MM.1S (cell line): ENCODE measurements at regions not wholly inside any gene's neighbourhood (a gene's known extent, or its start where the extent isn't known, plus 50 kb on each side); places are given as distances from the start of the nearest gene placed in this dataset.

Experiments used
- DNase-seq: peaks from one replicate; pipeline ENCODE4 v3.0.0-alpha.2; 2015
- H2AFZ ChIP-seq: fragments of 300-600 bp; sonication (generic); 2 replicates; pipeline ENCODE4 v1.6.0; 2016; ENCODE audit warnings: antibody characterized with exemption, low read length
- H3F3A ChIP-seq: fragments of 300-600 bp; sonication (generic); 2 replicates; pipeline ENCODE4 v1.6.1; 2016; ENCODE audit warnings: mild to moderate bottlenecking, antibody characterized with exemption, low read length, moderate library complexity, mixed read lengths; ENCODE audit not compliant: insufficient read depth
- H3K27ac ChIP-seq: fragments of 300-600 bp; sonication (generic); 2 replicates; pipeline ENCODE4 v1.5.1; 2016; ENCODE audit warnings: mild to moderate bottlenecking, low read length
- H3K27me3 ChIP-seq: fragments of 300-600 bp; sonication (generic); replicated peaks from 2 replicates; pipeline ENCODE4 v1.6.0; 2016; ENCODE audit warnings: low read length; ENCODE audit not compliant: insufficient read depth
- H3K36me3 ChIP-seq: fragments of 300-600 bp; sonication (generic); replicated peaks from 2 replicates; pipeline ENCODE4 v1.6.1; 2016; ENCODE audit warnings: mild to moderate bottlenecking, low read length, mixed read lengths; ENCODE audit not compliant: insufficient read depth
- H3K4me1 ChIP-seq: fragments of 300-600 bp; sonication (generic); 2 replicates; pipeline ENCODE4 v1.6.1; 2016; ENCODE audit warnings: low read length, mixed read lengths
- H3K4me2 ChIP-seq: fragments of 300-600 bp; sonication (generic); 2 replicates; pipeline ENCODE4 v1.6.0; 2016; ENCODE audit warnings: low read depth, low read length
- H3K4me3 ChIP-seq: fragments of 300-600 bp; sonication (generic); 2 replicates; pipeline ENCODE4 v1.5.1; 2016; ENCODE audit warnings: low read length, mixed read lengths
- H3K79me2 ChIP-seq: fragments of 300-600 bp; sonication (generic); 2 replicates; pipeline ENCODE4 v1.6.1; 2016; ENCODE audit warnings: mixed run types, low read length, mixed read lengths
- H3K9ac ChIP-seq: fragments of 300-600 bp; sonication (generic); 2 replicates; pipeline ENCODE4 v1.6.1; 2016; ENCODE audit warnings: low read length, mixed read lengths
- H3K9me2 ChIP-seq: fragments of 300-600 bp; sonication (generic); replicated peaks from 2 replicates; pipeline ENCODE4 v1.6.1; 2016; ENCODE audit warnings: mild to moderate bottlenecking, low read length, mixed read lengths; ENCODE audit not compliant: insufficient read depth
- H3K9me3 ChIP-seq: fragments of 300-600 bp; sonication (generic); replicated peaks from 2 replicates; pipeline ENCODE4 v1.6.1; 2016; ENCODE audit warnings: mild to moderate bottlenecking, low read length, mixed read lengths; ENCODE audit not compliant: insufficient read depth
- H4K20me1 ChIP-seq: fragments of 300-600 bp; sonication (generic); 2 replicates; pipeline ENCODE4 v1.6.1; 2016; ENCODE audit warnings: mild to moderate bottlenecking, low read length, moderate library complexity, mixed read lengths; ENCODE audit not compliant: insufficient read depth
- CTCF ChIP-seq: fragments of 300-600 bp; sonication (generic); IDR thresholded peaks from 2 replicates; pipeline ENCODE4 v1.5.1; 2016; ENCODE audit warnings: antibody characterized with exemption, low read length, mixed read lengths
- EZH2 ChIP-seq: fragments of 300-600 bp; sonication (generic); optimal IDR thresholded peaks from 2 replicates; pipeline ENCODE3; 2017; ENCODE audit warnings: low read depth, mild to moderate bottlenecking, antibody characterized with exemption, low read length, mixed read lengths
- EZH2phosphoT487 ChIP-seq: fragments of 300-600 bp; sonication (generic); IDR thresholded peaks from 2 replicates; pipeline ENCODE4 v1.6.1; 2018; ENCODE audit warnings: antibody characterized with exemption, low read length

- no peak overlapping the region for H2AFZ ChIP-seq
- no peaks in the 10 kb centered on the region for H3F3A ChIP-seq
- no peak overlapping the region for H3K4me3 ChIP-seq
- DNase-seq, result no peak
- H3K27me3 ChIP-seq, result no peaks in the 10 kb centered on the region
- no peak overlapping the region for H3K9ac ChIP-seq
- H4K20me1 ChIP-seq, result no peaks in the 10 kb centered on the region
- no peak overlapping the region for H3K4me2 ChIP-seq
- TF ChIP-seq EZH2, result no peak
- no peak for TF ChIP-seq CTCF
- no peak for TF ChIP-seq EZH2phosphoT487
- no peaks in the 10 kb centered on the region for H3K9me2 ChIP-seq
- no peaks in the 10 kb centered on the region for H3K4me1 ChIP-seq
- H3K36me3 ChIP-seq, result no peaks in the 10 kb centered on the region
- no peak overlapping the region for H3K27ac ChIP-seq
- no peaks in the 10 kb centered on the region for H3K9me3 ChIP-seq
- no peaks in the 10 kb centered on the region for H3K79me2 ChIP-seq
Measured at GRCh38 chr11:79747406-79747805, 306.6 kb upstream of the TENM4 start.

GRCh38 chr11:79744941-79745340, 304.1 kb upstream of the TENM4 start:
- Histone ChIP-seq H3K27ac (no peak overlapping the region), H4K20me1 (no peaks in the 10 kb centered on the region), H3K79me2 (no peaks in the 10 kb centered on the region), H3K4me3 (no peak overlapping the region), H3K9me2 (no peaks in the 10 kb centered on the region), H3K4me1 (no peaks in the 10 kb centered on the region), H3K27me3 (no peaks in the 10 kb centered on the region), H3K4me2 (no peak overlapping the region), H3K9me3 (no peaks in the 10 kb centered on the region), H3K9ac (no peak overlapping the region), H3K36me3 (no peaks in the 10 kb centered on the region), H2AFZ (no peak overlapping the region), H3F3A (no peaks in the 10 kb centered on the region)
- no peak for DNase-seq
- TF ChIP-seq EZH2 (no peak), EZH2phosphoT487 (no peak), CTCF (no peak)

- Histone ChIP-seq H3K27me3 (no peaks in the 10 kb centered on the region), H4K20me1 (no peaks in the 10 kb centered on the region), H3K27ac (no peak overlapping the region), H3F3A (no peaks in the 10 kb centered on the region), H3K4me1 (no peaks in the 10 kb centered on the region), H3K4me2 (no peak overlapping the region), H3K9me2 (no peaks in the 10 kb centered on the region), H2AFZ (no peak overlapping the region), H3K79me2 (no peaks in the 10 kb centered on the region), H3K36me3 (no peaks in the 10 kb centered on the region), H3K9ac (no peak overlapping the region), H3K4me3 (no peak overlapping the region), H3K9me3 (no peaks in the 10 kb centered on the region)
- no peak for DNase-seq
- no peak for TF ChIP-seq CTCF
- no peak for TF ChIP-seq EZH2phosphoT487
- TF ChIP-seq EZH2, result no peak
Measured at GRCh38 chr11:79742176-79742575, 301.3 kb upstream of the TENM4 start.

GRCh38 chr11:79739591-79739990, 298.8 kb upstream of the TENM4 start:
- no peak overlapping the region for H3K27ac ChIP-seq
- H3K9me3 ChIP-seq, result no peaks in the 10 kb centered on the region
- no peak overlapping the region for H3K4me2 ChIP-seq
- H3K79me2 ChIP-seq, result no peaks in the 10 kb centered on the region
- H3K9ac ChIP-seq, result no peak overlapping the region
- TF ChIP-seq EZH2phosphoT487 (no peak), CTCF (no peak), EZH2 (no peak)
- H4K20me1 ChIP-seq, result no peaks in the 10 kb centered on the region
- H2AFZ ChIP-seq, result no peak overlapping the region
- DNase-seq, result no peak
- H3K27me3 ChIP-seq, result no peaks in the 10 kb centered on the region
- H3F3A ChIP-seq, result no peaks in the 10 kb centered on the region
- no peaks in the 10 kb centered on the region for H3K4me1 ChIP-seq
- H3K4me3 ChIP-seq, result no peak overlapping the region
- no peaks in the 10 kb centered on the region for H3K36me3 ChIP-seq
- H3K9me2 ChIP-seq, result no peaks in the 10 kb centered on the region
